HL-60 (cell line): ENCODE measurements at regions not wholly inside any gene's neighbourhood (a gene's known extent, or its start where the extent isn't known, plus 50 kb on each side); places are given as distances from the start of the nearest gene placed in this dataset.

Source experiments
- CTCF ChIP-seq: IDR thresholded peaks from one replicate; pipeline ENCODE4 v1.5.1; 2011; ENCODE audit warnings: low read length, control low read depth, inconsistent platforms; ENCODE audit not compliant: insufficient read depth
- POLR2AphosphoS5 ChIP-seq: IDR thresholded peaks from 2 replicates; pipeline ENCODE4 v1.6.1; 2012; ENCODE audit warnings: low read depth
- REST ChIP-seq: IDR thresholded peaks from 2 replicates; pipeline ENCODE4 v1.6.1; 2012; ENCODE audit warnings: low read depth; ENCODE audit not compliant: insufficient replicate concordance
- SPI1 ChIP-seq: IDR thresholded peaks from 2 replicates; pipeline ENCODE4 v1.6.1; 2012; ENCODE audit warnings: low read depth, mild to moderate bottlenecking, borderline replicate concordance

- TF ChIP-seq CTCF (no peak), POLR2AphosphoS5 (no peak), SPI1 (no peak), REST (no peak)
These were observed 126.5 kb downstream of the GALR1 start for GRCh38 chr18:77376043-77376732.
